ENCODE measurements at regions not wholly inside any gene's neighbourhood (a gene's known extent, or its start where the extent isn't known, plus 50 kb on each side); places are given as distances from the start of the nearest gene placed in this dataset.
"Not testable (repeated sequence)": the region's sequence is repeated elsewhere in the genome, so short reads cannot be mapped to it uniquely, and the experiment has no call there.

- DNase-seq (ENCODE audit: low read depth in 2 of 2, low spot score in 1 of 2) = not testable (repeated sequence)
Observed at GRCh38 chr18:24624421-24624820, 164.0 kb downstream of the HRH4 start.

DNA sequence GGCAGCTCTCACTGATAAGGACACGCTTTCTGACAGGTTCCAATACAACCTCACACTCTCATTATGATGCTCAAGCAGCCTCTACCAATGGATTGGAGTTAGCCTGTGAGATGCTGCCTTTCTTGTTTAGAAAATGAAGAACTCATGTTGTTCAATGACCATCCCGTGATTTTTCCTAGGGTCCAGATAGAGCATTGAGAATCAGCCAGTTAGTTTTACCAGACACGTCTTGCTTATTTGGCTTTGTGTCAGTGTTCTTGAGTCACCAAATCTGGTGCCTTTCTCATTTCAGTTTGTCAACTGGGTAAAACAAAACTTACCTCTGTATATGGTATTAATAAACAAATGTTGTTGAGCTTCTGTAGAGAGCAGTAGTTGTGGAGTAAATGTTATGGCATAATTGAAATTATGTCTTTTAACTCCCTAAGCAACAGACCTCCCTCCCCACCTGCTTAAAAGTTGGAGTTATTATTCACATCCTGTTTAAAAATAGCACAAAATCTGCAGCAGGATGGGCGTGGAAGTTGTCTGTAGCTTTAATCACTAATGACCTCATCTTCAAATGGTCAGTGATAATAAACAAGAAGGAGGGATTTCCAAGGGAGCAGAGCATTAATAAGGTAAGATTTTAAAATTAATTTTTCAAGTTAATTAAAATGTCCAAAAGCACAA, 167.3 kb downstream of the HRH4 start:
- DNase-seq (ENCODE audit: low read depth in 2 of 2, low spot score in 1 of 2) = no peak

DNA sequence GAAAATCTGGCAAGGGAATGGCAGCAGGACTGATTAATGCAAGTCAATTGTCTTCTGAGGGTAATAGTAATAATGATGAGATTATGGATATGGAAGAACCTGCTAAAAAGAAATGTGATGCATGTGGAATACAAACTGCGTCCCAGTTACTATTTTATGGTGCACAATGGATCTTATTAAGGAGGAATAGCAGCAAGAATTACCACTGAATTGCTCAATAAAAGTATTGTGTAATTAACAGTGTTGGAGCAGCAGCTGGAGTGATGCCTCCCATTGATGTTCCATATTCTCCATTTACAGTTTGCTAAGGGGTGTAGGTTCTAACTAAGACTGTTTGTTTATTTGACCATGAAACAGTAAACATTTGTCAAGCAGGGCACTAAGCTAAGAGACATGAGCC, 167.9 kb downstream of the HRH4 start:
- DNase-seq (ENCODE audit: low read depth in 2 of 2, low spot score in 1 of 2) = no peak

GRCh38 chr18:24629921-24630320, 169.5 kb downstream of the HRH4 start:
- no peak for DNase-seq (ENCODE audit: low read depth in 2 of 2, low spot score in 1 of 2)

DNA sequence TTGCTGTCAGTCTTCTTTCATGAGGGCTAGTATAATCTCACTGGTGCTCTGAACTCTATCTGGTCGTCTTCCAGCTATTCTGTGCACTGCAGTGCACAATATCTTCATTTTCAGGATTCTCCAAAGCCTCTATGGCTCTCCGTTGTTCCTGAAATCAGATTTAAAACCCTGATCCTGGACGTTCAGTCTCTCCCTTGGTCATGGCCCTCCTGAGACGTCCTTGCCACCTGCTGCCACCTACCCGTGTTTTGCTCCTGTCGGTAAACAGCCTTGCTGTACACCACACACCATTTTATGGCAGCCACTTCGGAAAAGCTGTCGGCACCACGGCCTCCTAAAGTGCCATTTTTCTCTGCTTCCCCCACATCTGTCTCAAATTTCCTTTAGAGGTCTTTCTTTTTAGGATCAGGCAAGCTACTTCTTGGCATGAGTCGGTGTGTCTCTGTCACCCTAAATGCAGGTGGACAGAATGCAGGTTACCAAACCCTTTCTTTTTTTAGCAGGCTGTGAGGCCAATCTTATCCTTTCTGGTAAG, 170.0 kb downstream of the HRH4 start:
- no peak for DNase-seq (ENCODE audit: low read depth in 2 of 2, low spot score in 1 of 2)

DNA sequence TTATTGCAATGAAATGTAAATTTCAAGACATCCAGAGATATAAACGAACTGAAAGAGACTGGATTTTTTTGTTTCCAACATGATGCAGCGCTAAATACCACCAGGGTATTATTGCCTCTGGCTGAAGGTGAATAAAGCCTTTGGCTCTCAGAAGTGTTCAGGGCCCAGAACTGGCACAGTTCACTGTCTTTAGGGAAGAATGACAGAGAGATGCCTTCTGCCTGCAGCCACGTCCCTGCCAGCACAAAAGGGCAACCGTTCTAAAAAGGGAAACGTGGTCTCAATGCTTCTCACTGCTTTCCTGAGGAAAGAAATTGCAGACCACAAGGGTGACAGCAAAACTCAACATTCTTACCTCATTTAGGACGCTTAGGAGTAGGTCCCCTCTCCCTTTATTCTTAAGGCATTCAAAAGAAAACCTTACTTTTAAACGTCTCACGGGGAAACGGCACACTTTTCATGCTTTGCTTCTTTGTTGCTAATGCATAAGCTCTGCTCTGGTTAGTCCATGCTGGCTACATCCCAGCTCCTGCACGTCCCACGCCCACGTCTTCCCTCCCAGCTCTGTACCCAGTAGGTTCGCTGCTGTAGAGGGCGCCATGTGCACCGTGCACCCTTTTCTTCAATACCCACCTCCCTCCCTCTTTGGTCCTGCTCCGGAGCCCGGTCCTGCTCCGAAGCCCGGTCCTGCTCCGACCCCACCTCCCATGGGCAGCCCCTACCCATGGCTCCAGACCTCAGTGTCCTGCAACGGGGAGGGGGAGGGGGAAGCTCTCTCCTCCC, 171.0 kb downstream of the HRH4 start:
- no peak for DNase-seq (ENCODE audit: low read depth in 2 of 2, low spot score in 1 of 2)

DNA sequence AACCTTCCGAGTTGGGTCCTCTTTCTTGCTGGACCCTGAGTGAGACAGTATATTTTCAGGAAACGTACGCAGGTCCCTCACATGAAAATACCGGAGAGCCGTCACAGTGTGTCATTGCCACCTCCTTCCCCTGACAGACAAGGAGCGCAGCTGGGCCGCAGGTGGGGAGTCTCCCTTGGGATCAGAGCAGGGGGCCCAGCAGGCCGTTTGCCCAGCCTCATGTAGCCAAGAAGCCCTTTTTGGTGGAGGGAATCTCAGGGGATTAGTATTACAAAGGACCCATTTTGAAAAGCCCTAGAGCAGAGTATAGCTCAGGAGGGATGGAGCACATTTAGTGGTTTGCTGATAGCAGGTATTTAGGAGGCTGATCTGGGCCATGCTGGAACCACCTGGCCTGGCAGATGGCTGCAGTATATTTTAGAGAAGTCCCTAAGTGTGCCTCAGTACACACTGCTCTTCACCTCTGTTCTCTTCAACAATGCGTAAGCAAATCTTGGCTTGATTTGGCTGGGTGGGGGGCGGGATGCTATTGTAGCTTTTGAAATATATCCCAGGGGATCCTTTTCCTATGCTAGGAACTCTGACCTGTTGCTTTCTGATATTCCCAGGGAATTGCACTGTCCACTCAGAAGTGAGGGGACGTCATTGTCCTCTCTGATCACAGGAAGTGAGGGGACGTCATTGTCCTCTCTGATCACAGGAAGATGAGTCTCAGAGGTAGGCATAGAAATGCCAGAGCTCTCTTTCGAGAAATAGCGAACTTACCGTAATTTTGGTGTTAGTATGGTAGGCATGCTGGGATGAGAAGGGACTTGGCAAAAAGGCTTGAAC, 171.9 kb downstream of the HRH4 start:
- DNase-seq (ENCODE audit: low read depth in 2 of 2, low spot score in 1 of 2) = no peak

DNA sequence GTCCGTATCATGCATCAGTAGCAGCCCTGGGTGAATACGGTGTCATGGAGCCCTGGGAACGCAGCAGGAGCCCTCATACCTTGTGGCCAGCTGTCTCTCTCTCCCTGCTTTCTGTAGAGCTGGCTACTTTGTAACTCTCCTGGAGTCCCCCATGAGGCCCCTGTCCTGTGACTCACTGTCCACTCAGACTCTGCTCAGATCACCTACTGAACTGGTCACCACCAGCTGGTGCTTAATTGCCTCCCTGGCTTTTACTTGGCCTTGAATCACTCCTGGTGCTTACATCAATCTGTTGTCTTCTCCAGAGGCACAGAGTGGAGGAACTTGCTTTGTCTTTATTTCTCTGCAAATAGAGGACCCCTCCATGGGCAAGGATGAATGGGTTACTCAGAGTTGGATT, 172.7 kb downstream of the HRH4 start:
- no peak for DNase-seq (ENCODE audit: low read depth in 2 of 2, low spot score in 1 of 2)

- DNase-seq (ENCODE audit: low read depth in 2 of 2, low spot score in 1 of 2) = no peak
Observed at GRCh38 chr18:24649571-24649970, 189.1 kb downstream of the HRH4 start.

DNA sequence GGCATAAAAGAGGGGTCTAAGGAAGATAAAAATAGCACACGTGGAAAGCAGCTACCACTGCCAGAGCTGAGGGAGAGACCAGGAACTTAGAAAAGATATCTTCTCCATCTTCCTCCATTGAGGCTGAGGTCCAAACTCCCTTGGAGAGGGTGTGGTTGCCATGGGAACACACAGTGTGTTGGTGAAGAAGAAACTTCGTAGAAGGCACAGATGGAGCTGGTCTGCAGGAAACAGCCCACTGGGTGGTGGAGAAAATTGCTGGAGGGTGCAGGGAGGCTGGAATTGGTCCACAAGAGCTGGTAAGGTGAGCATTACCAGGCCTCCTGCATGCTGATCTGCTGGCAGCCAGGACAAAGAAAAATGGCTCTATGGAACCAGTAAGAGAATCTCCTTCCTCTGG, 191.0 kb downstream of the HRH4 start:
- DNase-seq (ENCODE audit: low read depth in 2 of 2, low spot score in 1 of 2) = no peak

GRCh38 chr18:24656050-24656449, 195.6 kb downstream of the HRH4 start:
- DNase-seq (ENCODE audit: low read depth in 2 of 2, low spot score in 1 of 2) = no peak

GRCh38 chr18:24656551-24657443, 196.4 kb downstream of the HRH4 start:
- DNase-seq (ENCODE audit: low read depth in 2 of 2, low spot score in 1 of 2) = no peak

DNA sequence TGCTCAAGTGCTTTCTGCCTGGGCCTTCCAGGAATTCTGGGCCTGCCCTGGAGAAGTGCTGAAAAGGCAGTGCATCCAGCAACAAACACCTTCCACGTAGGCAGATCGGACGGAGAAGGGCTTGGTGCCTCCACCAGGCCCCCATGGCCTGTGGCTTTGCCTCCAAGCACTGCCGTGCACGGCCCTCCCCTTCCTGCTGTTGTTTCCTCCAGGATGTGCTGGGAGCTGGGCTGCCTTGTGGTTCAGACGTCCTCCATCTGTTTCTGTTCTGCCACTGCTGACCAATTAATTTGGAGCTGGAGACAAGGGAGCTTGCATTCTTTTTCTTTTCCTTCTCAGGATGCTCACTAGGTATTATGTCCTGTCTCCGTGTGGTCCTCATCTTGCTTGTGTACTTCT, 197.0 kb downstream of the HRH4 start:
- no peak for DNase-seq (ENCODE audit: low read depth in 2 of 2, low spot score in 1 of 2)

DNA sequence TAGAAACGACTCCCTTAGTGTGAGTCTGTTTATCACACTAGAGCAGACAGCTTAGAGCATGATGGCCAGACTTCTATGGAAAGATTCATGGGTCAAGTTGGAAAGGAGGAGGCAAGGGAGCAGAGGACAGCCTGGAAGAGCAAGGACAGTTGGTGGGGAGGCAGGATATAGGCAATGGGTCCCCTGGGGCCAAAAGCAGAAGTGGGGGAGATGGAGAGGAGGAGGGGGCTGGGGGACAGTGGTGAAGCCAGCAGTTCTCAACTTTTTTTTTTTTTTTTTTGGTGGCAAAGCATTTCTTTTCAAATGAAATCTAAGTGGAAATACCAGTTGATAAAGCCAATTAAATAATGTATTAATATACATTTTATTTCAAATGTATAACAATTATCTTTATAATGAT, 197.9 kb downstream of the HRH4 start:
- no peak for DNase-seq (ENCODE audit: low read depth in 2 of 2, low spot score in 1 of 2)

DNA sequence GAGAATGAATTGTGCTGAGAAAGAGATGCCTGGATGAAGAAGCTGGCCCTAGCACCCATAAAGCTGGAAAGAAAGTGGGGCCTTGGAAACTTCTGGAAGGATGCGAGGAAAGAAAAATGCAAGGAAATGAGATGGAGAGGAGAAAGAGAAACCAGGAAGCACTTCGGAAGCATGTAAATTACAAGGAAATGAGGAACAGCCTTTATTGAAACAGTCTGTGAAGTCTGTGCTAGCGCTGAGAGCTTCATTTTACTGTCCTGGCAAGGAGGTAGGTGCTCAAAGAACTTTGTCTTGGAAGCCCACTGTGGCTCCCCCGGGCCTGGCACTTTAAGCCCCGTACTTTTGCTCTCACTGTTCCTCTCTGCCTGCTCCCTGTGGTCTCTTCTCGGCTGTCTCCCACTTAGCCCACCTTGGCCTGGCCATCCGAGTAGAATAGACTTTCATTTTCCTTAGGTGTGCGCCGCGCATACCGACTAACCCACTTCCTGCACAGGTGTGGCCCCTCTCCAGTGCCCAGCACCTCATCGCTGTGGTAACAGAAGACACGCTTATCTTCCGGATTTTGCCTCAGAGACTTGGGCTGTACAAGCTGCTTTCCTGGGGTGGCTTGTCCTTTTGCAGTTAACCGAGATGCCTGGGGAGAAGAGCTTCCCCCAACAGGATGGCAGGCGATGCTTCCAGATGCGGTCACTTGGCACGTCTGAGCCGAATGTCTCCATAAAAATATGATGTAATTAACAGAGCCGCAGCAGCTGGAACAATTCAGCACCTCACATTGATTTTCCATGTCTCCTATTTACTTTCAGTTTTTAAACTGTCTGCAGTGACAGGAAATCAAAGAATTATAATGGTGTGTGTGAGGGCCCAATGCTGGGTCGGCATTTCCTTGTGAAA, 199.6 kb downstream of the HRH4 start:
- no peak for DNase-seq (ENCODE audit: low read depth in 2 of 2, low spot score in 1 of 2)

DNA sequence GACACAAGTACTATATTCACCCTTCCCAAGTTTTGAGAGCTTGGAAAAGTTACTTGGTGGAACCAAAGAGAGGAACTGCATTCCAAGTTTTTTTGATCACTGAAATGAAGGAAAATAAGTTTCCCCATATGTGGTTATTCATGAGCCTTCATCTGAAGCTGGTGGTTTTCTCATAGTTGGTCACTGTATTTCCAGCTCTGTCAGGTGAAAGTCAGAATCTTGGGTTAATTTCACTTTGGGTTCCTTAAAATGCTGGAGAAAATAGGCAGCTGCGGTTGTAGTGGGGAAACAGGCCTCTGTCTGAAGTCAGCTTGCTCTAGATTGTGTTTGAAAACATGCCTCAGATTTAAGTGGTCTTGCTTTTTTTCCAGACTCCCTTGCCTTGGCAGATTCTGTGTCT, 200.5 kb downstream of the HRH4 start:
- DNase-seq (ENCODE audit: low read depth in 2 of 2, low spot score in 1 of 2) = no peak

- DNase-seq (ENCODE audit: low read depth in 2 of 2, low spot score in 1 of 2) = no peak
Observed at GRCh38 chr18:24662412-24662821, 202.0 kb downstream of the HRH4 start.

- no peak for DNase-seq (ENCODE audit: low read depth in 2 of 2, low spot score in 1 of 2)
Observed at GRCh38 chr18:24663026-24663425, 202.6 kb downstream of the HRH4 start.

GRCh38 chr18:24669015-24669414, 208.6 kb downstream of the HRH4 start:
- no peak for DNase-seq (ENCODE audit: low read depth in 2 of 2, low spot score in 1 of 2)

DNA sequence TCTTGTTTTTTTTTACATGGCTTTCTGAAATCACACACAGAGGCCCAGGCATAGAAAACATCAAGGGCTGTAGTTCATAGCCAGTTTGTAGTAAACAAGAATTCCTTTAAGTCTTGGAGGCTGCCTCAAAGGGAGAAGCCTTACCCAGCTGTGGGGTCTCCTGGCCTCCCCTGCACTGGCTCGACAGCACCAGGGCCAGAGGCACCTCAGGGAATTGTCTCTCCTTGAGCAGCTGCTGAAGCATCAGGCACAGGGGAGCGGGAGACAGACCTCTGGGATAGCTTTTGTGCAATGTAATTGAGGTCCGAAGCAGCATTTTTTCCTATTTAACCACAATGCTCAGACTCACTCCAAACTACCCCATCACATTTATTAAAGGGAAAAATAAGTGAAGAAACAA, 209.1 kb downstream of the HRH4 start:
- DNase-seq (ENCODE audit: low read depth in 2 of 2, low spot score in 1 of 2) = no peak

Data from stimulated activated CD8-positive, alpha-beta memory T cell treated with anti-CD3 and anti-CD28 coated beads, Interleukin-4, amount 100 ng/mL, for 1 hour (primary cell).